ENCODE measurements at regions not wholly inside any gene's neighbourhood (a gene's known extent, or its start where the extent isn't known, plus 50 kb on each side); places are given as distances from the start of the nearest gene placed in this dataset.

GRCh38 chr14:65258391-65258790, 154.1 kb upstream of the FUT8 start:
- TF ChIP-seq CTCF (IDR thresholded peaks at IDR 0.05; ENCODE audit: low read depth, low read length): no peak
- TF ChIP-seq MYC (IDR thresholded peaks at IDR 0.05; ENCODE audit: low read depth, low read length): no peak

Data from NB4 (cell line).